DMS 273 (cell line): ENCODE measurements at regions not wholly inside any gene's neighbourhood (a gene's known extent, or its start where the extent isn't known, plus 50 kb on each side); places are given as distances from the start of the nearest gene placed in this dataset.

Experiments
- DNase-seq: peaks from one replicate; lab custom pipeline; 2025; ENCODE audit not compliant: unreplicated experiment; lab: John Stamatoyannopoulos, UW

DNA sequence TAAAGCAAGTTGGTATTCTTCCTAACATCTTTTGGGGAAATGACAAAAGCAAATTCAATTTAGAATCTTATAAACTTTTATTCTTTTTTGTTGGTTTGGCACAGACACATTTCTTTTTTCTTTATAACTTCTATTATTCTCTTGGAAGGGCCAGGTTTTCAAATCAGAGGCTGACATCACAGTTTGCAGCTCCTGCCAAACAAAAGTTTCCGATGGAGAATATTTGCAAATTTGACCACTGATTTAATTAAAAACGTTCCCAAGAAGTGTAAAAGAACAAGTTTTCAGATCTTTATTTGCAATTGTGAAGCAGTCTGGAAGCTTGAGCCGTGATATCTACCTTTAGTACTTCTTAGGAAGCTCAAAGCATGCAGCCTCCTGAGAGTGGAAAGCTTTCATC is 53.8 kb upstream of the CD83 start:
- DNase-seq = no peak

GRCh38 chr6:14065350-14065749 is 52.2 kb upstream of the CD83 start:
- no peak for DNase-seq

- peak; percentile 85 for DNase-seq
Observed at GRCh38 chr6:14066782-14067406, 50.7 kb upstream of the CD83 start.

DNA sequence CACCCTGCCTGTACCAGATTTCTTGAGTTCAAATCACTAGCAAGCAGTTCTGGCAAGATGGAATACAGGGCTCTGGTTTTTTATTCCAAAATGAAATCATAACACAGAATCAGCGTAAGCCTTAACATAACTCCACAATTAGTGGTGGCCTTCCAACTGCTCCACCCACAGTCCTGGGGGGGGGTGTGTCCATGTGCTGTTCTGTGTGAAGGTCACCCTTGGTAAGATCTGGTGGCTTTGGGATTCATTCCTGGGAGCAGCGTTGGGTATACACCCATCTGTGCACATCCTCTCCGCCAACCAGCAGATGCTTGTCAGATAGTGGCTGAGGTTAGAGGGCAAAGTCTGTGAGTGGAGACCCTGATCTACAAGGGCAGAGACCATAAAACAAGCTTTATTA is 49.9 kb upstream of the CD83 start:
- no peak for DNase-seq
